Activated CD8-positive, alpha-beta memory T cell treated with anti-CD3 and anti-CD28 coated beads, Interleukin-2, amount 50 U/mL, for 24 hours (primary cell): ENCODE measurements at regions not wholly inside any gene's neighbourhood (a gene's known extent, or its start where the extent isn't known, plus 50 kb on each side); places are given as distances from the start of the nearest gene placed in this dataset.

Experiments used
- DNase-seq: peaks from one replicate; pipeline ENCODE4 v3.0.0-alpha.2; 2020; ENCODE audit errors: extremely low read depth

DNA sequence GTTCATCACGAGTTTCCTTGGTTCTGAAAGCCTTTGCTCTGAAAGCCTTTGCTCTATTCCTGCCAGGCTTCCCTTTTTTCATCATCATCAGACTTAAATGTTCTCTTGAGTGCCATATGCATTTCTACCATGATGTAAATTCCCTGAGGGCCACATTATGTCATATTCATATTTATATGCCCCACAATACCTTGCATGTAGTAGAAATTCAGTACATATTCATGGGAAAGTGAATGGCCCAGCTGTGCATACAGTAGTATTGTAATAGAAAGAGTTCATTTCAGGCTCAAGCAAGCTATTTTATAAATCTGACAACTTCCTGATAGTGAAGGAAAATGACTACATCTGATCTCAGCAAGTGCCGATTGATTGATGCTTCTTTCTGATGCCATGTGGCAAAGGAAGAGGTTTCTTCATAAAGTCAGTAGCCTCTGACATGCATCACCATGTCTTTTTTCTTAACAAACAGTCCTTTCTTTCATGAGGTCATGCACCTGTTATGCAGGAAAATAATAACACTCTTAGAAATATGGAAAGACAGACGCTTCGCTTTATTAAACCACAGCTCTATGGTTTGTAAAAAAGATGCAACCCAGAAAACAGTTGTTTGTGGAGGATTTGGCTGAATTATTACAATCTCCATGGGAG lies 308.7 kb downstream of the SAMD5 start:
- no peak for DNase-seq

DNA sequence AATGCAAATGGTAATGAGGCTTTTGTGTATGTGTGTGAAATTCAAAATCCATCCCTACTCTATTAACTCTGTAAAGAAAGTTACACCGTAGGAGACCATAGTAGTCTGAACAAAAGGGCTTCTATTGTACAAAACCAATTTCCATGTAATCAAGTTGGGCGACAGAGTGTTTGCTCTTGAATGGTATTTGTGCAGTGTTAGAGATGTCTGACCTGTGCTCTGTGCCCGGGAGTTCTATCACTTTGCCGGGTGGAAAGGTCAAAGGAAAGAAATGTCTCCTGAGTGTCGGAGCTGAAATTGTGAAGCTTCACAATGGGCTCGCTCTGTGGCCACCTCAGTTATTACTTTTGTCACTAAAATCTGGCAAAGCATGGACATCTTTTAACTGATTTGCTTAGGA lies 312.0 kb downstream of the SAMD5 start:
- no peak for DNase-seq

DNA sequence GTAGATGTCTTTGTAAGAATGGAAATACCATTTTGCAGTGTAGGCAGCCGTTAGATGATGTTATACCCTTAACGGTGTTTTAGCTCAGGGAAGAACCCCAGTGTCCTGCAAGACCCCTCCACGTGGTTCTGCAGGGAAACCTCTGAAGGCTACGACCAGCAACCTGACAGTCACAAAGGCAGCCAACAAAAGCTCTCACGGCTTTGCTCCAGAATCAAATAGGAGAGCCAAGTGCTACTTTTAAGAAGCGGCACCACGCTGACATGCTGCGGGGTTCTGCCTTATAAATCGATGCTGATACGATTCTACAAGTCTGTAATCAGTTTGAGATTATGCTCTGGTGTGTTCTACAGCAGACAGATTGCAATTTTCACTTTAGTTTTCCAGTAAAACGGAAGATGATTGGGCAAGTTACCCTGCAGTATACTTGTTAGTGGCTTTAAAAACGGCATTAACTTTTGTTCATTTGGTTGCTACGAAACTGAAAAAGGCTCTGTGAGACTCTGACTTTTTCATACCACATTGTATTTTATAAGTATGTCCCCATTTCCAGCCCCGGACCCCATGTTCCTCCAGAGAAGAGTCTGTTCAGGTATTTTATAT lies 312.9 kb downstream of the SAMD5 start:
- DNase-seq = no peak

GRCh38 chr6:147823936-147824335 lies 315.4 kb downstream of the SAMD5 start:
- no peak for DNase-seq

- no peak for DNase-seq
Measured at GRCh38 chr6:147825848-147826247, 317.4 kb downstream of the SAMD5 start.

DNA sequence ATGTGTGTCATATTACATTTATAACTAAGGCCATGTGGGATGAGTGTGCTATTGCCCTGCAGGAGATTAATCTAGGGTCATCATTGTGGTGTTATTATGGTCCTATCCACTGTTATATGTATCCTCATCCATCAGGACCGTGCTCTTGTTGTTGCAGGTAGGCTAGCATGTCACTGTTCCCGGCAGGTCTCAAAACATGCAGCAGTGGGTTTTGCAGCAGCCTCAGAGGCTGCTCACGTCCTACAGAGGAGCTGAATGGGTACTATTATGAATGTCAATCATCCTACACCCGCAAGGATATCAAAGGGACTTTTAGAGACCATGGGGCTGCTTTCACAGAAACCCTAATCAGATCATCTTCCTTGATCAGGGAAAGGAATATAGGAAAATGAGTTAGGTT lies 318.2 kb downstream of the SAMD5 start:
- no peak for DNase-seq

DNA sequence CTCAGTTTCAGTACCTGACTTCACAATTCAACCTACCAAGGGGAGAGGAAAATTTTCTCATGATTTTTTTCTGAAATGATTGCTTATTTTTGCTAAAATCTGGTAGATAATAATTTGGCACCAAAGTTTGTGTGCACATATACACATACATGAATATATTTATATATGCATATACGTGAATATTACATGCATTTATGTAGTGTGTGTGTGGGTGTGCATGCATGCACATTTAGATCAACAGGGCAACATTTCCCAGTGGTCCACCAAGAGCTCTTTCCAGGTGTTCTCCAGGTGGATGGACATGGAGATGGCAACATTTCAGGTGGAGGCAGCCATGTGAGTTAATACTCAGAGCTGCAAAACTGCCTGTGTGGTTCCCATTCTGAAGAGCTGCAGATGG lies 320.9 kb downstream of the SAMD5 start:
- DNase-seq = no peak

GRCh38 chr6:147829835-147830234 lies 321.3 kb downstream of the SAMD5 start:
- no peak for DNase-seq

GRCh38 chr6:147831356-147831755 lies 322.9 kb downstream of the SAMD5 start:
- DNase-seq = no peak

DNA sequence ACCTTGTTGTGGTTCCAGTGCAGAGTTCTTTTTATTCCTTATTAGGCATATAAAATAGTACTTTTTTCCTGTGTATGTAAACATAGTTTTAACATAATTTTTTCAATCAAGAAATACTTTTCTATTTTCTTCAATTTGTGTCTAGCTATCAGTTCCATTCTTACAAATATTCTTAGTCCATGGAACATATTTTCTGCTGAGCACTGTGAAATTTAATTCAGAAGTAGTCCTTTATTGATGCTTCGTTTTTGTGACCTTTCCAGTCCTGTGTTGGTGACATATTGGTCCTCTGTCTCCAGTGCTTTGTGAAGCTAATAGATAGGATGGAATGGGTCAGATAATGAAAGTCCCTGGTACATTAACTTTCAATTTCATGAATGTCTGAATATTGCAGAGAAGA lies 325.1 kb downstream of the SAMD5 start:
- DNase-seq = no peak

DNA sequence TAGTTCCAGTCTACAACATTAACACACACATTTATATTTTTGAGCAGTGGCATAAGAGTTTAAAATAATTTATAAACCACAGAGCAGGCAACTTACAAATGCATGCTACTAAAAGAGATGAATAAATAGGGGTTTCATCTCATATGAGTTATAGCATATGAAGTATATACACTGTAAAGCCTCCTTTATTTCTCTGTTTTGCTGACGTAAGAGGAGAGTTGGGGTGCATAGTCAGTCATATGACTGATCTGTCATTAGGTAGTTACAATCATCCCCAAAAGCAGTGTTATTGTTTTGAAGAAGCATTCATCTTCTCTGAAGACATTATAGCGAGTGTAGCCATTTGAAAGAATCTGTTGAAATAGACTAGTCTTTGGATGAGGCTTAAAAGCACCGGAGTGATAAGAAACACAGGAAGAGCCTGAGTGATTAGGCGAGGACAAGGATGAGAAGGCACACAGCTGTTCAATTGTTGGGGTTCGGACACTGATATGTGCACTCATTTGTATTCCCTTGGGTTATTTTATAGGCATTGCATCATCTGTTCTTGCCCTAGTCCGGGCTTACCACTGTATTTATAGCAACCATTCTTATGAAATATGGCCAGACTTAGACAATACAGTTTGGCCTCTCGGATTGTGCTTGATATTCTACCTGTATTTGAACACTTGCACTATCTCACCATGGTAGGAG lies 325.7 kb downstream of the SAMD5 start:
- no peak for DNase-seq

DNA sequence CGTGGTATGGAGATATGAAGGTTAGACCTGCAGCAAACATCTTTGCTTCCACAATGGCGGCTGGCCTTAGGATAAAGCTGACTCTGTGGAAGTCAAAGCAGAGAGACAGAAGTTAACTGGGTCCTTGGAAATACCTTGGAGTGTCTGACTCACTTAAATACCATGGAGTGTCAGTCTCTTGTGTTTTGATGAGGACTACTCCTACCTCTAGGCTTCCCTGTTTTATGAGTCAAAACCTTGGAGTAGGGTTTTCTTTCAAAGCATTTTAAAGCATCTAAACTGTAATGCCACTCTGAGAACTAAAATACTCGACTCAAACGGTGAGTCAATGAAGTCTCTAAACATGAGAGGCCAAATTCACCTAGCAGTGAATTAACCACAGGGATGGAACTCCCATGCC lies 329.1 kb downstream of the SAMD5 start:
- DNase-seq = no peak

DNA sequence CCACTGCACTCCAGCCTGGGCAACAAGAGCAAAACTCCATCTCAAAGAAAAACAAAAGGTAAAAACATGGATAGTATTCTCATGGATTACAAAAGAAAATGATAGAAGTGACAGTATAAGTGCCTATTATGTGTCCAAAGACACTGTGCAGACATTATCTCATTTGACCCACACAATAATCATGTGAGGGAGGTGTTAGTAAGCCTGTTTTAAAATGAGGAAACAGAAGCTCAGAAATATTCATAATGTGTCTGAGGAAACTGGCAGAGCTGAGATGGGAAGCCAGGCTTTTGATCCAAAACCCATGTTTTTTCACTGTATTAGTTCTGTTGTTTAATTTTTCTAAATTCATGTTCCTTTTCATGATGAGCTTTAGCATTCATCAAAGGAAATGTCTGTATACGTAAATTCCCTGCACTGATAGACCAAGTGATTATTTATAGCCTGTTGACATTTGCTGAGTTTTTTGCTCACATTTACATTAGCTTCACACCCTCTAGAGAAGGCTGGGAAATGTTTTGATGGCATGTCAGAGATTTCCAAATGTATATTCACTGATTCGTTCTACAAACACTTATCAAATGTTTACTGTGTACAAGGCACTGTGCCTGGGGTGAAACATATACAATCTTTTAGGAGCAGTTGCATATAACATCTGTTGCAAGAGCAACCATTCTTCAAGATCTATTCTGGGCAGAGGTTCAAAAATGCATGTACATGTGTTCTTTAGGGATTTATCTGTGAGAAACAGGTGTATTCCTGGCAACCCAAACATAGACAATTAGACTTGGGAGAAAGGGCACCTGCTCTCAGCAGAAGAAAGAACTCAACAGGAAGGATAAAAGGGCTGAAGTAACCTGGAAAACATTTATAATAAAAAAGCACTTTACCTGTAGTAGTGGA lies 331.5 kb downstream of the SAMD5 start:
- DNase-seq = no peak

DNA sequence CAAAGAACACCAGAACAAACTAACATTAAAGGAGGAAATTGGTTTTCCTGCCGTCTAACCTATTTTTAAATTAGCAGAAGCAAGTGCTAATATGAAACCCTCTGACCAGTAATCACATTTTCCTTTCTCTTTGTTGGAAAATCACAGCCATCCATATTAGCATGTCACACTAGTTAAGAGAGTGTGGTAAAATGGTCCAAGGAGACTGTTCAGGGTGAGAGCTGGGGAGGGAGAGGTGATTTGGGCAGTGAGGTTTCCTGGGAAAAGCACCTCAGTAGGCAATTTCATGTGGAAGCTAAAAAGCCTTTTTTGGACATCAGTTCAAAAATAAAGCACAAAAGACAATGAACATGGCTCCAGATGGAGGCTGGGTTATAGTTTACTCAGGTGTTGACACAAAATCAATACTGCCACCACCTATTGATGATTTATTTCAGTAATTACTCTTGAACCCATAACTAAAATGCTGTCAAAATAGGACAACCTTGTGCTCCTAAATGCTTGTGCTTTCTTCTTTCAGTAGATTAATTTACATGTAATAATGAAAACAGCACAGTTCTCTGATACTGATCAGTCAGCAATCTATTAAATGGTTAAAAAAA lies 333.2 kb downstream of the SAMD5 start:
- no peak for DNase-seq

DNA sequence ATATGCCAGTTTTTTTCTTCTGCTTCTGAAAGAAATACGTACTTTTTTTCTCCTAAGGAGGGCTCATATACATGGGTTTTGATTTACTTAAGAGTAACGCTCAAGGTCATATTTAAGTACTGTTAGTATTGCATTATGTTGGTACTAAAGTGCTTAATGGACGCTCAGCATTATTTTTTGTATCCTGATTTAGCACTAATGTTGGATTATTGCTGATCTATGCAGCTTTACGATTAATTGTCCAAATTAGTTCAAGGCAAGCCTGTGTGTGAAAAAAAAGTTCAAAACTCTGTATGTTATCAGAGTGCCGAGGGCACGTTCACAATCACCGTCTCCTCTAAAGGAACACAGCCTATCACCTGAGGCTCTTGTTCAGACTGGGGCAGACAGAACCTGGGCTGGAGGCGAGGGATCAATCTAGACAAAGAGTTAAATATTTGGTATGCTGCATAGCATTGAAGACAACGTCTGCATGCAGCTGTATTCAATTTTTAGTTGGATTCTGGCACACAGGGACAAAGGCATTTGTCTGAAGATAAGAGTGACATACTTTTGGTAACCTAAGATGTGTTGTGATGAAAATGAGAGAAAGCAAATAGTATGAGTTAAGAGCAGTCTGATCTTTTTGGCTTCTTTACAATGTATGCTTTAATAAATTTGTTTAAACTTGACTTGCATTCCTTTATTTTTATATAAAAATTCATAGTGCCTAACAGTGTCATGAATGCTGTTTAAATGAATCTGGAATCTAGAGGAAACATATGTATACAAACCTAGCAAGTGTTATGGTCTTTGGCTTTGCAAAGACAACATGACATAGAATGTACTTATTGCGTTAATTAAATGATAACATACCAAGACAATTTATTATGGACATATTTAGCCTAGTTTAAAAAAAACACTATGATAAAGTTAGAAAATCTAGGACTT lies 341.2 kb downstream of the SAMD5 start:
- DNase-seq = no peak

- no peak for DNase-seq
Measured at GRCh38 chr6:147852772-147853171, 344.3 kb downstream of the SAMD5 start.

DNA sequence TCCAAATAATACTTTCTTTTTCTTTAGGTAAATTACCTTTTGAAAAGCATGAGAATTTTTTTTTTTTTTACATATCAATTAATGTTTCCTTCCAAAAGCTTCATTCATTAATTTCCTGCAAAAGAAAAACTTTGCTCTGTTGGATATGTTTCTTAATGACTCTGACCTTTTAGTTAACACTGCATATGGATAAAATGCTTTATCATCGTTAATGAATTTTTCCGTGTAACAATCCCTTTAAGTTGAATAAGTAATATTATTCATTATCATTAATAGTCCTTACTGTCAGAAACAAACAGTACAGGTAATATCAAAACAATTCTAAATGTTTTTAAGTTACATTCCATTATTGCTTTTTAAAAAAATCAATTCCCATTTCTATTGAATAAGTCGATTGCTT lies 345.1 kb downstream of the SAMD5 start:
- no peak for DNase-seq

DNA sequence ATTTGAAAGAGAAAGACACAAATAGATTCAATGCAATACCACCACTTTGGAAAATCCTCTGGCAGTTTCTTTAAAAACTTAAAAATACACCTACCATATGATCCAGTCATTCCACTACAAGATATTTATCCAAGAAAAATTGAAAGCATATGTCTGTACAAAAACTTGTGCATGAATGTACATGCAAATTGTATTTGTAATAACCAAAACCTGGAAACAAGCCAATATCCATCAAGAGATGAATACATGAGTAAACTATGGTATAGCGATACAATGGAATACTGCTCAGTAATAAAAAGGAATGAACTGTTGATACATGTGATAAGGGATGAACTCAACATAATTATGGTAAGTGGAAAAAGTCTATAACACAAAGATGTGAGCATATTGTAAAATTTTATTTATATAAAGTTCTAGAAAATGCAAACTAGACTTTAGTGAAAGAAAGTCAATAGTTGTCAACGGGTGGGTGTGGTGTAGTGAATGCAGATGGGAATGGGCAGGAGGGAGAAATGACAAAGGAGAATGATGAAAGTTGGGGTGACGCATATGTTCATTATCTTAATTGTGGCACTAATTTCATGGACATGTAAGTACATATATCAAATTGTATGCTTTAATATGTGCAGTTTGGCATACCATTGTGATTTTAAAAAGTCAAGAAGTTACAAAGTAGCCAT lies 347.5 kb downstream of the SAMD5 start:
- no peak for DNase-seq

- no peak for DNase-seq
Measured at GRCh38 chr6:147856687-147857086, 348.2 kb downstream of the SAMD5 start.

- DNase-seq = no peak
Measured at GRCh38 chr6:147858421-147858820, 349.9 kb downstream of the SAMD5 start.
